ENCODE measurements at regions not wholly inside any gene's neighbourhood (a gene's known extent, or its start where the extent isn't known, plus 50 kb on each side); places are given as distances from the start of the nearest gene placed in this dataset.

GRCh38 chr6:167464177-167464576 lies 139.3 kb downstream of the TTLL2 start:
- whole genome bisulfite sequencing (ENCODE audit: missing lambda C conversion rate), result 39% methylated on average over 7 of the region's 7 CpGs
- ChIA-PET POLR2A (no interaction called here), CTCF (no interaction called here)
- Histone ChIP-seq H3K27ac (no peak overlapping the region), H3K9me3 (no peaks in the 10 kb centered on the region), H3K4me1 (no peaks in the 10 kb centered on the region), H3K4me2 (no peak overlapping the region), H3K4me3 (no peak overlapping the region)
- ATAC-seq, result no peak
- no peak for DNase-seq (ENCODE audit: low read depth in 1 of 2, low spot score in 1 of 2)
- no peak for FAIRE-seq
- TF ChIP-seq CBX2 (IDR thresholded peaks at IDR 0.05; ENCODE audit: borderline replicate concordance, low read depth) (no peak), FOXS1 (CRISPR knock-in tag; IDR thresholded peaks at IDR 0.05) (no peak), CEBPB (IDR thresholded peaks at IDR 0.05) (no peak), EP300 (IDR thresholded peaks at IDR 0.05) (no peak), CBX8 (IDR thresholded peaks at IDR 0.05) (no peak), BCL3 (IDR thresholded peaks at IDR 0.05) (no peak), ESRRA (IDR thresholded peaks at IDR 0.05; ENCODE audit: borderline replicate concordance, low read length) (no peak), TP53 (CRISPR knock-in tag; IDR thresholded peaks at IDR 0.05) (no peak), NPAS2 (CRISPR knock-in tag; IDR thresholded peaks at IDR 0.05; ENCODE audit: borderline replicate concordance) (no peak), RNF2 (IDR thresholded peaks at IDR 0.05; ENCODE audit: borderline replicate concordance, low read depth) (no peak), HOXB13 (CRISPR knock-in tag; IDR thresholded peaks at IDR 0.05; ENCODE audit: low read depth) (no peak), ELK1 (IDR thresholded peaks at IDR 0.05; ENCODE audit: low read depth, low read length) (no peak), HES2 (IDR thresholded peaks at IDR 0.05) (no peak), KDM5A (IDR thresholded peaks at IDR 0.05) (no peak), HOXA7 (CRISPR knock-in tag; IDR thresholded peaks at IDR 0.05) (no peak), SMC3 (IDR thresholded peaks at IDR 0.05) (no peak), CTCF (IDR thresholded peaks at IDR 0.05) (no peak), RCOR1 (IDR thresholded peaks at IDR 0.05; ENCODE audit: low read depth, low read length) (no peak)

GRCh38 chr6:167465482-167465881 lies 140.6 kb downstream of the TTLL2 start:
- ChIA-PET CTCF (no interaction called here), POLR2A (no interaction called here)
- DNase-seq (ENCODE audit: low read depth in 1 of 2, low spot score in 1 of 2) (no peak), FAIRE-seq (no peak), ATAC-seq (no peak)
- no peak overlapping the region for H3K4me2 ChIP-seq
- H3K9me3 ChIP-seq, result no peaks in the 10 kb centered on the region
- no peak overlapping the region for H3K4me3 ChIP-seq
- TF ChIP-seq POLR2A (IDR thresholded peaks at IDR 0.05; ENCODE audit: low read length) (no peak), POLR2AphosphoS2 (conservative IDR thresholded peaks at IDR 0.05; ENCODE audit: low read length) (no peak), RFX5 (IDR thresholded peaks at IDR 0.05) (no peak), CHD4 (IDR thresholded peaks at IDR 0.05; ENCODE audit: borderline replicate concordance) (no peak), NFE2L2 (conservative IDR thresholded peaks at IDR 0.05; ENCODE audit: low read length) (no peak)
- H3K4me1 ChIP-seq, result no peaks in the 10 kb centered on the region
- H3K27ac ChIP-seq, result no peak overlapping the region
- WGBS (ENCODE audit: missing lambda C conversion rate), result 32% methylated on average over 5 of the region's 5 CpGs

Data from A549 (cell line).